ENCODE measurements at regions not wholly inside any gene's neighbourhood (a gene's known extent, or its start where the extent isn't known, plus 50 kb on each side); places are given as distances from the start of the nearest gene placed in this dataset.

DNA sequence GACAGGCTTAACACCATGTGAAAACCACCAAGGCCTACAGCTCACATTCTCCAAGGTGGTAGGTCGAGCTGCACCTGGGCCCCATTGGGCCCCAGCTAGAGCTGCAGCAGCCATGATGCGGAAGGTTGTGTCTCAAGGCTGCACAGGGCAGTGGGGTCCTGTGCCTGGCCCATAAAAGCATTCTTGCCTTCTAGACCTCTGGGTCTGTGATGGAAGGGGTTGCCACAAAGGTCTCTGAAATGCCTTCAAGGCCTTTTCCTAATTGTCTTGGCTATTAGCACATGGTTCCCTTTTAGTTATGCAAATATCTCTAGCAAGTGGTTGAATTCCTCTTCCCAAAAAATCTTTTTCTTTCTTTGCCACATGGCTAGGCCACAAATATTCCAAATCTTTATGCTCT, 52.5 kb upstream of the C11orf58 start:
- H3K27ac Mint-ChIP-seq: no peak overlapping the region
- DNase-seq (ENCODE audit: low spot score in 2 of 2): no peak
- no peak for ATAC-seq
- H3K36me3 Mint-ChIP-seq: peaks cover 0 to 6% of the 10 kb centered on the region in 2 donors
- H3K9me3 Mint-ChIP-seq: no peaks in the 10 kb centered on the region

- no peak overlapping the region for H3K27ac Mint-ChIP-seq
- ATAC-seq (no peak), DNase-seq (ENCODE audit: low spot score in 2 of 2) (no peak)
- peaks cover 12 to 15% of the 10 kb centered on the region in 2 donors for H3K9me3 Mint-ChIP-seq
- peaks cover 0 to 17% of the 10 kb centered on the region in 2 donors for H3K36me3 Mint-ChIP-seq
Measured at GRCh38 chr11:16678466-16679116, 59.9 kb upstream of the C11orf58 start.

DNA sequence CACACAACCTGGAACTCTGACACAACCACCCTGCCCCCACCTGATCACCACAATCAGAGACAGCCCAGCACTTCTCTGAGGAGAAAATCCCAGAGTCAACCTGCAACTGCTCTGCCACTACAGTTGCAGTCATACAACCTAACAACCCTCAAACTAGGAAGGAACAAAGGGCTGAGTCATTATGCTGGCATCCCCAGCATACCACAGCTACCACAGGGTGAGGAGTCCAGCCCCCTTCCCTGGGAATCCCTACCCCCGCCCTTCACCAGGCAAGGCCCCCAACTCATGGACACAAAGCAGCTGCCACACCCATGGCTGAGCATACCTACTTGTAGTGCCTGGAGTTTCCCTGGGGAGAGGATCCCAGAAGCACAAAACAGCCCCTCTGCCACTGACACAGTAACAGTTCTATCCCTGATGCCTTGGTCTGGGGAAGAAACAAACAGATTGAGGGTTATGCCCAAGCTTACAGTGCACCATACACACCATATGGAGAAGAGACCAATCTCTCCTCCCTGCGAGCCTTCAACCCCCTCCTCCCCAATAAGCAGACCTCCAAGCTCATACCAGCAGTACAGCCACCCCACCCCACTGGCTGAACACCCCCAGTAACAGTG, 68.5 kb upstream of the C11orf58 start:
- Mint-ChIP-seq H3K27ac (no peak overlapping the region), H3K36me3 (peaks cover 0 to 10% of the 10 kb centered on the region in 2 donors), H3K9me3 (peaks cover 12 to 18% of the 10 kb centered on the region in 2 donors)
- DNase-seq (ENCODE audit: low spot score in 2 of 2): no peak
- ATAC-seq: no peak

- no peak overlapping the region for H3K27ac Mint-ChIP-seq
- no peak for ATAC-seq
Measured at GRCh38 chr11:16632295-16633200, 105.9 kb upstream of the C11orf58 start.

GRCh38 chr11:16630651-16631050, 107.8 kb upstream of the C11orf58 start:
- peaks cover 15 to 21% of the 10 kb centered on the region in 2 donors for H3K9me3 Mint-ChIP-seq

More at GRCh38 chr11:16632295-16633200, 105.9 kb upstream of the C11orf58 start:
- H3K36me3 Mint-ChIP-seq: peaks cover 11 to 14% of the 10 kb centered on the region in 2 donors
- no peak for DNase-seq (ENCODE audit: low spot score in 2 of 2)
- peaks cover 21 to 25% of the 10 kb centered on the region in 2 donors for H3K9me3 Mint-ChIP-seq

GRCh38 chr11:16618431-16618830, 120.0 kb upstream of the C11orf58 start:
- Mint-ChIP-seq H3K27ac (no peak overlapping the region), H3K9me3 (peaks cover 0 to 5% of the 10 kb centered on the region in 2 donors), H3K36me3 (peaks cover 0 to 2% of the 10 kb centered on the region in 2 donors)
- ATAC-seq (no peak), DNase-seq (ENCODE audit: low spot score in 2 of 2) (no peak)

More at GRCh38 chr11:16630651-16631050, 107.8 kb upstream of the C11orf58 start:
- no peak for ATAC-seq
- H3K27ac Mint-ChIP-seq: no peak overlapping the region
- no peak for DNase-seq (ENCODE audit: low spot score in 2 of 2)
- H3K36me3 Mint-ChIP-seq: peaks cover 11 to 14% of the 10 kb centered on the region in 2 donors

DNA sequence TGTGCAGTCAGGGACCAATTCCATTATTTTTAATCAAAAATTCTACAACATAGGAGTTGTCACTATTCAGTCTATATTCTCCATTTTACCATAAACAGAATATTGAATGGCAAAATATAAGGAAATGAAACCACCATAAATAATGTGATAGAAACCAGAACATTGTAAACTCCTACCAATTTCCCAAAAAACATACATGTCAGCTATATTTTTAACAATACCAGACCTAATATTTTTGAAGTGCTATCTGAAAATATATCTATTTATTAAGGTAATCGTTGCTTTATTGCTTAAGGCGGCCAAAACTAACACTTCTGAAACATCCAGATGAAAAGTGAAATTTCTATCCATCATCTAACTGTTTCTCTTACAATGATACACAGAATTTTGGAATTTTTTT, 123.0 kb upstream of the C11orf58 start:
- peaks cover 0 to 11% of the 10 kb centered on the region in 2 donors for H3K36me3 Mint-ChIP-seq
- H3K9me3 Mint-ChIP-seq: no peaks in the 10 kb centered on the region
- DNase-seq (ENCODE audit: low spot score in 2 of 2): no peak
- no peak overlapping the region for H3K27ac Mint-ChIP-seq
- ATAC-seq: no peak

DNA sequence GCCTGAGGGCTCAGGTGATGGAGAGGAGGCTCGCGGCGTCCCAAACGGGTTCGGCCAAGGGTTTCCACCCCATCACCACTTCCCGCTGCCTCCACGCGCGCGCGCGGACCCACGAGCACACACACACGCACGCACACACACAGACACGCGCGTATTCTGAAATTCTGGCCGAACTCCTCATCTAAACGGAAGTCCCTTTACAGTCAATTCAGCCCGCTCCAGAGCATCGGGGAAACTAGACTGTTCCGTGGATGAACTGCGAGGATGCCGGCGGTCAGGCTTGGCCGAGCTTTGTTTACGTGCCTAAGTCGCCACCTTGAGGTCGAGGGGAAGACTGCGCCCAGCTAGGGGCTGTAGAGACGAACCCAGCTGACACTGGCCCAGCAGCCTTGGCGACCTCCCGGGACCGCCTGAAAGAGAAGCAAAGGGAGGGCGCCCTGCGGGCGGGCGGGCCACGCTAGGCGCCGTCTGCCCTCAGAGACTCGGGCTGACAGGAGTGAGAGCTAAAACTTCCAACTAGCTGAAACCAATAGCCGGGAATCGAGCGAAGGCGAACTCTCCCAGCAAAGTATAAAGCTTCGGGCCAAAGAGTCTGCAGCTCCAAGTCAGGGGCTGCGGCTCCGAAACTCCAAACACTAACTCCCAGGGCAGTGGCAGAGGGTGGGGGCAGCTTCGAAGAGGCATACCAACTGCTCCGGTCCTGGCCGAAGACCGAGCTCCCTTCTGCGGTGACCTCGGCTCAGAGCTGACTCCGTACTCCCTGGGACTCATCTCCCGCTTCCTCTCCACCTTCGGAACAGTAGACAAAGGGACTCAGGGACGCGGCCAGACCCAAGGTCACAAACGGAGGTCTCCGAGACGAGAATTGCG, 124.7 kb upstream of the C11orf58 start:
- Mint-ChIP-seq H3K9me3 (no peaks in the 10 kb centered on the region), H3K27ac (no peak overlapping the region), H3K36me3 (peaks cover 0 to 11% of the 10 kb centered on the region in 2 donors)
- DNase-seq (ENCODE audit: low spot score in 2 of 2): peak in 1 of 2 donors; percentile 79
- peak; percentile 90 to 97 for ATAC-seq

- no peak overlapping the region for H3K27ac Mint-ChIP-seq
- DNase-seq (ENCODE audit: low spot score in 2 of 2) (peak in 1 of 2 donors; percentile 5), ATAC-seq (peak in 1 of 2 donors; percentile 36)
- peaks cover 0 to 11% of the 10 kb centered on the region in 2 donors for H3K36me3 Mint-ChIP-seq
- no peaks in the 10 kb centered on the region for H3K9me3 Mint-ChIP-seq
Measured at GRCh38 chr11:16613262-16613511, 125.3 kb upstream of the C11orf58 start.

DNA sequence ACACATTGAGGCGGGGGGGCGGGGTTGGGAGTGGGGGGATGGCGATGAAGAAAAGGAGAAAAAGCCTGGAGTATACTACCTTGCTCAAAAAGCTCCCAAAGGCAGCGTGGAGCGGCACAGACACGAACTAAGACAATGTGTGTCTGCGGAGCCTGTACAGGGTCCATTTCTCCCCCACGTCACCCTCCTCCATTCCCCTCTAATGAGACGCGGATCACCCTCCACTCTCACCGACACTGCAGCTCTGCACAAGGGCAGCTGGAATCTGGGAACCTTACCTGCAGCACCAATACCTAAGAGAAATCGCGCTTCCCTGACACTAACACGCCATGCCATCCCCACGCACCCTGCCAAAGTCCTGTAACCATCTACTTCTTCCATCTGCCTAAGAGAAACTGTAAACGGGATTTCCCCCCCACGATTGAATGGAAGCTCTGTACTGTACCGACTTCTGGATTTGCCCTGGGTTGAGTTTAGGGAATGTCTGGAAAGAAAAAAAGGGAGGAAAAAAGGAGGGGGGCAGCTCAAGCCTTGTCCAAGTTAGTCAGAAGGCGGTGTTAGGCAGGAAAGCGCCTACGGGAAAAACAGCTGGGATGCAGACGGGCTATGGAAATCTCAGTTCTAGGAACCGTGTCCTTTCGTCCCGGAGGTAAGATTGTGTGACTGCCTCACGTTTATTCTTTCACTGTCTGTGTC, 125.7 kb upstream of the C11orf58 start:
- no peak for DNase-seq (ENCODE audit: low spot score in 2 of 2)
- no peak for ATAC-seq
- Mint-ChIP-seq H3K27ac (no peak overlapping the region), H3K9me3 (no peaks in the 10 kb centered on the region), H3K36me3 (peaks cover 0 to 11% of the 10 kb centered on the region in 2 donors)

DNA sequence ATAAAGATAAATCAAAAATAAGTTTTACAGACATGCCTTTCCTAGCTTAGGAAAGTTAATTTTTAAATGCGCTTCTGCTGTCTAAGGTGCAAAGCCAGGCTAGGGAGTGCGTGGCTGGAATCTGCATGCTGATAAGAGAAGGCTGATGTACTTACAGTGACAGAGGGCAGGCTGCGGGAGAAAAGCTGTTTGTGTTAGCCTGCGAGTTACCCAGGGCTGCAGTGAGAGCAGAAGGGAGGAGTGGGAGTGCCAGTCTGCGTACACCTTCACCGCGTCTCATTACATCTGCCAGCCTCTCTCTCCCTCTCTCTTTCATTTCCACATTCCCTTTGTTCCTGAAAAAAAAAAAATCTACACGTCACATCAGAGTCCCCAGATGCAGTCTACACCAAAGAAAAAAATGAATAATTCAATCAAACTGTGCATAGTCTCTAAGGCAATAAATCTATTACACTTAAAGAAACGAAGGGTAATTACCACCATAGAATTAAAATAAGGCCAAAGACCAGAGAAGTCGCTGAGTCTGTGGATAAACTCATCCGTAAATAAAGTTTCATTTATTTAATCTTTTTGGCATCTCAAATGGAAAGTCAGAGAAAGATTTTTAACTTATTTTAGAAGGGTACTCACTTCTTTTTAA, 126.4 kb upstream of the C11orf58 start:
- no peaks in the 10 kb centered on the region for H3K9me3 Mint-ChIP-seq
- no peak for DNase-seq (ENCODE audit: low spot score in 2 of 2)
- H3K36me3 Mint-ChIP-seq: peaks cover 0 to 11% of the 10 kb centered on the region in 2 donors
- no peak for ATAC-seq
- H3K27ac Mint-ChIP-seq: no peak overlapping the region

DNA sequence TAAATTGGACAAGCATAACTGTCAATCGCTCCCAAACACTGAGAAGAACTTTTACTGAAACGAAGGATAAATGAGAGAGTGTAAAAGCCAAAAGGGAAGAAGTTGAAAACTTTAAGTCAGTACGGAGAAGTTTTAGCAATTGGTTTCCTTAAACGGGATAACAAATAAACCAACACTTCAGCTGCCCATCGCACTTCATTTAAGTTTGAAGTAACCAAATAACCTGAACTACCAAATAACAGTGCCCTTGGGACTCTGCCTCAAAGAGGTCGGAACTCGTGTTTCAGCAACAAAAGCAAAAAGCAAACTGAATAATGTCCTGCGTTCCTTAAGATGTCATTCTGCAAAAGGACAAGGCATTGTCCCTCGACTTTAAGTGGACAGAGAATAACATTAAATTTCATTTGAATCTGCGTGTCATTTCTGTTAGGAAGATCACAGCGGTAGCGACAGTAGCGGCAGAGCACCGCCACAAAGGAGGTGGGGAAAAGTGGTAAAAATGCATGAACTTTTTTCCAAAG, 127.0 kb upstream of the C11orf58 start:
- H3K36me3 Mint-ChIP-seq: peaks cover 2 to 13% of the 10 kb centered on the region in 2 donors
- no peaks in the 10 kb centered on the region for H3K9me3 Mint-ChIP-seq
- no peak overlapping the region for H3K27ac Mint-ChIP-seq
- ATAC-seq (no peak), DNase-seq (ENCODE audit: low spot score in 2 of 2) (no peak)

- DNase-seq (ENCODE audit: low spot score in 2 of 2): no peak
- no peaks in the 10 kb centered on the region for H3K9me3 Mint-ChIP-seq
- no peak overlapping the region for H3K27ac Mint-ChIP-seq
- ATAC-seq: no peak
- H3K36me3 Mint-ChIP-seq: peaks cover 8 to 19% of the 10 kb centered on the region in 2 donors
Measured at GRCh38 chr11:16610738-16611388, 127.6 kb upstream of the C11orf58 start.

DNA sequence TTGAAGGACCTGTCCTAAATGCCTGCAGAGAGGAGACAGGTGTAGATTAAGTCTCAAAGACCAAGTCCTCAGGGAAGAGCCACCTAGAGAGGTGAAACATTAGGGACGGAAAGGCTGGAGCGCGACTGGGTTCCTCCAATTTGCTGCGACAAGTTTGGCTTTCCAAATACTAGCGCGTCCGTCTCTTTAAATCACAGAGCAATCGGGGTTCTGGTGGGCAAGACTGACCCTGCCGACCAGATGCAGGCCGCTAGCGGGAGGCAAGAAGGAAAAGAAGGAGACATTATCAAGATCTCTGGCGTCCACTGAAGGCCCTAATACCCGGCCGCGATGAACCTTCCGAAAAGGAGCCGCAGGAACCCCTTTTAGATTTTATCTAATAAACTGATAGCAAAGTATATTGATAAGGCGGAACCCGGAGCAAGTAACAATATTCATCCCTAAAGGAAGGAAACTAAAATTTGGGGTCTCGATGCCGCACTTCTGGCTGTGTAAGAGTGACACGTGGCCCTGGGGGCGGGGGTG, 128.2 kb upstream of the C11orf58 start:
- DNase-seq (ENCODE audit: low spot score in 2 of 2): no peak
- no peaks in the 10 kb centered on the region for H3K9me3 Mint-ChIP-seq
- H3K27ac Mint-ChIP-seq: no peak overlapping the region
- ATAC-seq: no peak
- H3K36me3 Mint-ChIP-seq: peaks cover 8 to 21% of the 10 kb centered on the region in 2 donors

DNA sequence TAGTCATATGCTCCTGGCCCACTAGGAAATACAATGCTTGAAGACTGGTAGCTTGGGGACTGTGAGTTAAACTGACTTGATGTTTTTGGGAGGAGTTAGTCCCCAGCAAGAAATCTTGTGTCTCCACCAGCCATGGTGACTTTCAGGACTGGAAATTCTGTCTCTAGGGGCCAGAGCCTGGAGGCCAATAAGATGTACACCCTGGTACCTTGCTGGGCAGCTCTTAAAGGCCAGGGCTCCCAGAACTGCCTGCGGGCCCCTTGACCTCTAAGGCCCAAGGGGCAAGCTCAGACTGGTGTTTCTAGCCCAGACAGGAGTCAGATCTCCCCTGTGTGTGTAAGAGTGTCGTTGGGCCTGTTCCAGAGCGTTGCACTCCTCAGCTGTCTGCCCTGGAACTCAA, 128.7 kb upstream of the C11orf58 start:
- H3K9me3 Mint-ChIP-seq: no peaks in the 10 kb centered on the region
- peaks cover 8 to 21% of the 10 kb centered on the region in 2 donors for H3K36me3 Mint-ChIP-seq
- ATAC-seq (no peak), DNase-seq (ENCODE audit: low spot score in 2 of 2) (no peak)
- H3K27ac Mint-ChIP-seq: no peak overlapping the region

All from activated naive CD4-positive, alpha-beta T cell treated with anti-CD3 and anti-CD28 coated beads, Interleukin-2, amount 50 U/mL, for 72 hours (primary cell).